HG03060 (cell line): ENCODE measurements at regions not wholly inside any gene's neighbourhood (a gene's known extent, or its start where the extent isn't known, plus 50 kb on each side); places are given as distances from the start of the nearest gene placed in this dataset.

ENCODE experiments used
- ATAC-seq: cut with Tn5 transposase; IDR thresholded peaks from one replicate; pipeline ENCODE4 v1.9.1; 2021; ENCODE audit warnings: low read depth, moderate number of reproducible peaks; ENCODE audit not compliant: unreplicated experiment

GRCh38 chr17:72438783-72439182 is 318.0 kb downstream of the SOX9 start:
- no peak for ATAC-seq

DNA sequence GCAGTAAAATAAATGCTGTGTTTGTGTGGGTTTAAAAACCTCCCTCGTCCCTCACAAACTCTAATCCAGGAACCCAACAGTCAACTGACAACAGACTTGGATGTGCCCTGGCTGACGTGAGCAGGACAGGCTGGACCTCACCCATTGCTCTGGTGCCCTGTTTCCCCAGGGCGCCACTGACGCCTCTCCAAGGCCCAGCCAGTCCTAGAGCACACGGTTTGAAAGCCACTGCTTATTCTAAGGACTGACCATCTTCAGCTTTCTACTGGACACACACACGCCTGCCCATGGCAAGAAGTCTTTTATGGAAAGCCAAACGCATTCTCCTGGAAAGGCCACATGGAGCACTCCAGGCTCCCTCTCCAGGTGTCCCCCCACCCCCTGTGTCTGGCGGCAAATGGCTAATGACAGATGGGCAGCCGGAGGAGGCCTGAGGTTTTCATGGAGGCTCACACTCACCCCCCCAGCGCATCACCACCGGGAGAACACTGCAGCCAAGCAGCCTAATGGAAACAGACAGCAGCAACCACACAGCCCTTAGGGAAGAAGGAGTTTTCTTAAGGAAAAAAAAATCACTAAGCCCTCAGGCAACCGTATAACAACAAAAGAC is 319.2 kb downstream of the SOX9 start:
- no peak for ATAC-seq

GRCh38 chr17:72440961-72441360 is 320.1 kb downstream of the SOX9 start:
- no peak for ATAC-seq

DNA sequence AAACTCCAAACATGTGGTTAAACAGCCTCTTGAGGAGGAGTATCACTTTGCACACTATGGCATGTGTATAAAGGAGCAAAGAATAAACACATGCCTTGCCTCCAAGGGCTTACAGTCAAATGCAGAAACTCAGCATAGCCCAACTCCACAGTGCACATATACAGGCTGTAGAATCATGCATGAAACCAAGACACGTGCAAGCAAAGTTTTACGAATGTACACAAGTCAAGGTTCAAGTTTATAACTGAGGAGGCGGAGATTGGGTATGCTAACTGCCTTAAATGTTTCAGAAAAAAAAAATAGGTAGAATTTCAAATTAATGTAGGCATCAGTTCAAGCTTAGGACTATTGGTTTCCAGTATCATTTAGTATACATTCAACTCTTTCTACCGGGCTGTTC is 321.1 kb downstream of the SOX9 start:
- ATAC-seq, result no peak

DNA sequence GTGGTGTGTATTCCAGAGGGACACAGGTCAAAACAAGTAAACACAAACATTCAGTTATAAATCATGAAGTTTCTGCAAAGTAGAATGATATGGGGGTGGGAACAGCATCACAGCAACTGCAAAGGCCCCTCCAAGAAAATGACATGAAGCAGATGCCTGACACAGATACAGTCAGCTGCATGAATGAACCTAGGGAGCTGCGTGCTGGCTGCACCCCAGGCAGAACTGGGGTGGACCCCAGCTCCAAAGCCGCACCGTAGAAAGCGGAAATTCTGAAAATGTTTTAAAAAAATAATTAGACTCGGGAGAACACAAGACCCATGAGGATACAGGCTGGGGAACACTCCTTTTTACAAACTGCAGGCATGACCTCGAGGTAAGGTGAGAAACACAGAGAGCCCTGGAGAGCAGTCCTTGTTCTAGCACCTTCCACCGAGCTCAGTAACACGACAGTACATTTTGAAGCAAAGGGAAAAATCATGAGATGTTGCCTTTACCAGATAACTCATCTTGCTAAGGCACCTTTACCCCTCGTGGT is 323.8 kb downstream of the SOX9 start:
- no peak for ATAC-seq

GRCh38 chr17:72445055-72445991 is 324.5 kb downstream of the SOX9 start:
- ATAC-seq, result no peak

DNA sequence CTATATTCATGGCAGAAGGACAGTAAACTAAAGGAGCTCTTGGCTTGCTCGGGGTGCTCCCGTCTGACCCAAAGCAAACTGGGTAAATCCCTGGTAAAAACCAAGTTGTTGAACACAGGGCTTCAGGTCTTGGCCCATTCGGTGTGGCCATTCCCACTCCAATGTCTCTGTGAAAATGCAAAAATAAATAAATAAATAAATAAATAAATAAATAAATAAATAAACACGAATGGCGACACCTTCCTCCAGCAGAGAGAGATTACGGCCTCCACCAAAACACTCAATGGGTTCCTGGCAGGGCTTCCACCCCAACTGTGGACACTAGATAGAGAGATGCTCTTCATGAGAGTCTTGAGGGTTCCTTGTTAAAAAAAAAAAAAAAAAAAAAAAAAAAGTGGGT is 325.3 kb downstream of the SOX9 start:
- no peak for ATAC-seq

DNA sequence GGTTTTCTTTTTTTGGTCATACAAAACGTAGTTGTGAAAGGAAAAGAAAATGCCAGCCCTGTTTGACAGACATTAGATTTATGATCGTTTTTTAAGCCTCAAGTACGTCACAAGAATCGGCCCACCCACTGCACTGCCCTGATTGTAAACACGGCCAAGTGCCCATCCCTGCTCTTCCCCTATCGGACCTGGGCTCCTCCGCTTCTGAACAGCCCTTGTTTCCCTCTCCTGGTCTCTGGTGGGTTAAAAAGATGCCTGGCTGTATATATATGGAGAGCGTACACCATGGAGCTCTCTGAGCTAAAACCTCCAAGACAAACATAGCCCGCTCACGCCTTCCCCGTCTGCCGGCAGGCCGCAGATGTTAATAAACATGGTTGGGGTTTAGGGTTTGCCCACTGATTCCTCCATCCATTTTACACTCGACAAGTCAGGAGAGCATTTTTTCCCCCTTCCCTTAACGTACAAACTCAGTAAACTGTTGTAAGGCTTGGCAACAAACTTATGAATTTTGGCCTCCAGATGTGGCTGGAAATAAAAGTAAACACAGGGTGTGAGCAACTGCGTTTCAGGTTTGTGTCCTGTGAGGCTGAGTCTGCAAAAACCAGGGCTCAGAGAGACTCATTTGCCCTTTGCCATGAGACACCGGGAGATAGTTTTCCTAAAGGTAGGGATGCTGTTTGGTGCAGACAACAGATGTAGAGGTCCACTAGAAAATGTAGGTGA is 325.9 kb downstream of the SOX9 start:
- ATAC-seq, result no peak

DNA sequence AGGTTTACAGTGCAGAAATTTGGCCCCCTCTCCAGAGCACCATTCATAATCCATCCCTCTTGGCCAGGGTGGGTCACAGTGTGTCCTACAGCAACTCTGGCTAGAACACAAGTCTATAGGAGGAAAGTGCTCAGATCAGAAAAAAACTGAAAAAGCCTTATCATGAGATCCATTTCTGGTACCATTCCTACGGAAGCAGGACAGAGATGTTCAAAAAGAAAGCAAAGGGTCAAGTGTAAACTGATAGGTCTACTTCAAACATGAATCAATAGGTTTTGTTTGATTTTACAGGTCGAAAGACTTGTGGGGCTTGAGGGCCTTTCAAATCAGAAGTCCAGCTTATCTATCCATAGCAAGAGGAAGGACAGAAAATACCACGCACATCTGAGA is 326.4 kb downstream of the SOX9 start:
- no peak for ATAC-seq

GRCh38 chr17:72448019-72448418 is 327.2 kb downstream of the SOX9 start:
- ATAC-seq, result no peak

DNA sequence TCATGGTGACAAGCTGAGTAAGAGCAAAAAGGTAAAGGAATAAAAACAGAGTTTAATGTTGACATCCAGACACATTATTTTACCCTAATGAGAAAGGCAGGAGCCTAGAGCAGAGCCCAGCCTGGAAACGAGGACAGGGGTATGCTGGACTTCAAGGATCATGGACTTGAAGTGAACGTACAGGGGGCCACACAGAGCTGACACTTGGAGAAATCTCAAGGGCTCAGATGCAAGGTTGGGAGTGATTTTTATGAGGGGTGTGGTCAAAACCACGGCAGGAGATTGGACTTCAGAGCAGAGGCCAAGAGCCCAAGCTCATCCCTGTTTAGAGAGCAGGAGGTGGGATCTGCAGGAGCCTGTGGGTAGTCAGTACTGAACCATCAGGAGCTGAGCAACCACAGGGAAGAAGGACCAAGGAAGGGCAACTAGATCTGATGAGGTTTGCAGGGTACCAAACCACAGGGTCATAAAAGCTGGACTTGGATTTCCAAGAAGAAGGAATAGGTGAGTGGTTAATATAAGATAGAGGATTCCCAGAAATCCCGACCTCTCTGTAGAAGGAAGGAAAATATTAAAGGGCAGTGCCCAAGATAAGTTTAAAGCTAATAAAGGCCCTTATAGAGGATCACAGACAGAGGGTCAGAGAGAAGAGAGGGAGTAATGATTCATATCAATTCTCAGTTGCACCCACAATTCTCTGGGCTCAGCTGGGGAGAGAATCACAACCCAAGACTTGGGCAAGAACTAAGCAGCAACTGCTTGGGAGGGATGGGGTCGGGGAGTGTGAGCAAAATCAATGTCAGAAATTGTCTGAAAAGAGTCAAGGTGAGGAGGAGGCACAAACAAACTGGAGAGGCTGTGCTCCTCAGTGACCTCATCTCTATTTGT is 331.7 kb downstream of the SOX9 start:
- no peak for ATAC-seq

- no peak for ATAC-seq
Measured at GRCh38 chr17:72454342-72454741, 333.5 kb downstream of the SOX9 start.

GRCh38 chr17:72455562-72455961 is 334.7 kb downstream of the SOX9 start:
- no peak for ATAC-seq

- ATAC-seq, result no peak
Measured at GRCh38 chr17:72456075-72456474, 335.3 kb downstream of the SOX9 start.

DNA sequence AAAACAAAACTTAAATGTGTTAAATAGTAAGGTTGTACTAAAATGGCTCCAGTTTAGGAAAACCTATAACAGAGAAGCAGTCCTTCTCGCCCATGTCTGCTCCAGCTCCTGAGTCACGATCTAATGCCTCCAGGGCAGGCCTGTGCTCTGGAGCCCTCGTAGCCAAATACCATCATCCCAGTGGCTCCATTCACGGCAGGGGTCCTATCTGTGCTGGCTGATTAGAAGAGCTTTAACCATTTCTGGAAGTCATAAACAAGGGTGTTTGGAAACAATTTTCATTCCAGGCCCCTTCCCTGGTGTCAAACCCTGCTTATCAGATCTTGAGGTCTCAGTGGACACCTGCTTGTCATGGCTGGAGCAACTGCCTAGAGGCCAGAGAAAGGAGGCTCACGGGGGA is 336.9 kb downstream of the SOX9 start:
- no peak for ATAC-seq

- no peak for ATAC-seq
Measured at GRCh38 chr17:72458301-72458700, 337.5 kb downstream of the SOX9 start.

DNA sequence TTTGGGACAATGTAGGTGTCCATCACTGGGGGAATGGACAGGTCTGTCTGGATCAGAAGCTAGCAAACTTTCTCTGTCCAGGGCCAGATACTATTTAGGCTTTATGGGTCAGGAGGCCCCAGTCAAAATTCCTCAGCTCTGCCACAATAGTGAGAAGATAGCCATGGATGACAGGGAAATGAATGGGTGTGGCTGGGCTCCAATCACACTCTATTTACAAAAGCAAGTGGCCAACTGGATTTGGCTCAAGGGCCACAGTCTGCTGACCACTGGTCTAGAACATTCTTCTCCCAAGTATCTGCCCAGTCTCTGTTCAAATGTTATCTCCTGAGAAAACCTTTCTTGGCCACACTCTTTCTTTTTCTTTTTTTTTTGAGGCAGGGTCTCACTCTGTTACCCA is 339.9 kb downstream of the SOX9 start:
- ATAC-seq, result no peak

- ATAC-seq, result no peak
Measured at GRCh38 chr17:72461757-72462156, 340.9 kb downstream of the SOX9 start.

DNA sequence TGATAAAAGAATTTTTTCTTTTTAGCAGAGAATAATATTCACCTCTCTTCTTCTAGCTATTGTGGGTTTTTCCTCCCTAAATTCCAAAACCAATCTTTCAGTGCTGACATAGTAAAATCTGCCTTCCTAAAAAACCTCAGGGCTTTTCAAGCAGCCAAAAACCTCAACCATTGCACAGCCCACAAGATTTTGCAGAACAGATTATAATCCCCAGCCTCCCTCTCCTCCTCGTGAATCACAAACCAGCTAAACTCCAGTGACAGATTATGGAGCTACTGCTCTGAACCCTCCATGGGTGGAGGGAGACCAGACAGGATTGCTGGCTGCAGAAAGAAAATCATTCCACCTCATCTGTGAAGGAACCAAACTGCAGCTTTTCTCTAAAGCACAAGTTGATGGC is 341.6 kb downstream of the SOX9 start:
- no peak for ATAC-seq

GRCh38 chr17:72462814-72463213 is 342.0 kb downstream of the SOX9 start:
- no peak for ATAC-seq
